ENCODE measurements at regions not wholly inside any gene's neighbourhood (a gene's known extent, or its start where the extent isn't known, plus 50 kb on each side); places are given as distances from the start of the nearest gene placed in this dataset.

GRCh38 chr2:15711126-15711860 lies 119.6 kb downstream of the DDX1 start:
- DNase-seq (ENCODE audit: extremely low read depth, low read depth), result no peak
- H3K4me3 ChIP-seq (replicated peaks; ENCODE audit: low read depth, low read length), result no peak overlapping the region
- no peak for TF ChIP-seq CTCF (IDR thresholded peaks at IDR 0.05; ENCODE audit: low read depth, low read length, missing control alignments)

GRCh38 chr2:15712551-15713342 lies 121.1 kb downstream of the DDX1 start:
- no peak for TF ChIP-seq CTCF (IDR thresholded peaks at IDR 0.05; ENCODE audit: low read depth, low read length, missing control alignments)
- DNase-seq (ENCODE audit: extremely low read depth, low read depth), result no peak
- H3K4me3 ChIP-seq (replicated peaks; ENCODE audit: low read depth, low read length), result no peak overlapping the region

GRCh38 chr2:15713475-15713874 lies 121.8 kb downstream of the DDX1 start:
- DNase-seq (ENCODE audit: extremely low read depth, low read depth), result no peak
- TF ChIP-seq CTCF (IDR thresholded peaks at IDR 0.05; ENCODE audit: low read depth, low read length, missing control alignments), result no peak
- no peak overlapping the region for H3K4me3 ChIP-seq (replicated peaks; ENCODE audit: low read depth, low read length)

- TF ChIP-seq CTCF (IDR thresholded peaks at IDR 0.05; ENCODE audit: low read depth, low read length, missing control alignments), result no peak
- no peak overlapping the region for H3K4me3 ChIP-seq (replicated peaks; ENCODE audit: low read depth, low read length)
- no peak for DNase-seq (ENCODE audit: extremely low read depth, low read depth)
Observed at GRCh38 chr2:15714002-15714401, 122.3 kb downstream of the DDX1 start.

GRCh38 chr2:15714609-15715008 lies 122.9 kb downstream of the DDX1 start:
- no peak for TF ChIP-seq CTCF (IDR thresholded peaks at IDR 0.05; ENCODE audit: low read depth, low read length, missing control alignments)
- no peak for DNase-seq (ENCODE audit: extremely low read depth, low read depth)
- no peak overlapping the region for H3K4me3 ChIP-seq (replicated peaks; ENCODE audit: low read depth, low read length)

- TF ChIP-seq CTCF (IDR thresholded peaks at IDR 0.05; ENCODE audit: low read depth, low read length, missing control alignments), result no peak
Observed at GRCh38 chr2:15715596-15715995, 123.9 kb downstream of the DDX1 start.

More at GRCh38 chr2:15715596-15715995, 123.9 kb downstream of the DDX1 start:
- no peak overlapping the region for H3K4me3 ChIP-seq (replicated peaks; ENCODE audit: low read depth, low read length)
- no peak for DNase-seq (ENCODE audit: extremely low read depth, low read depth)

Measured in HFF-Myc (cell line).